WTC11 (cell line): ENCODE measurements at regions not wholly inside any gene's neighbourhood (a gene's known extent, or its start where the extent isn't known, plus 50 kb on each side); places are given as distances from the start of the nearest gene placed in this dataset.

Source experiments
- ATAC-seq: fragments of 200-7000 bp; cut with Tn5 transposase; 2 replicates; pipeline ENCODE4 v1.10.0; 2021; ENCODE audit warnings: mild to moderate bottlenecking, moderate library complexity
- CTCF ChIA-PET: fragments of 300-600 bp; sonication (Branson Sonifier 250); formaldehyde crosslinking; loops from one replicate; lab custom pipeline; 2021; ENCODE audit warnings: antibody characterized with exemption; lab: Charles Lee
- POLR2A ChIA-PET: fragments of 350-600 bp; sonication (Branson Sonifier 250); formaldehyde crosslinking; loops from one replicate; lab custom pipeline; 2021; ENCODE audit warnings: antibody characterized with exemption; lab: Charles Lee
- DNase-seq: peaks from one replicate; pipeline ENCODE4 v3.0.0; 2021; ENCODE audit warnings: low spot score
- H3K27ac Mint-ChIP-seq: 2 replicates; pipeline ENCODE4 v1.8.0; 2021; ENCODE audit warnings: mixed read lengths
- H3K27me3 Mint-ChIP-seq: 2 replicates; pipeline ENCODE4 v1.8.0; 2021; ENCODE audit warnings: low read depth, mild to moderate bottlenecking, moderate library complexity, mixed read lengths
- H3K36me3 Mint-ChIP-seq: 2 replicates; pipeline ENCODE4 v1.8.0; 2021; ENCODE audit warnings: mixed read lengths
- H3K4me1 Mint-ChIP-seq: 2 replicates; pipeline ENCODE4 v1.8.0; 2022; ENCODE audit warnings: mixed read lengths
- H3K4me3 Mint-ChIP-seq: 2 replicates; pipeline ENCODE4 v1.8.0; 2021; ENCODE audit warnings: mild to moderate bottlenecking, moderate library complexity, mixed read lengths
- H3K9me3 Mint-ChIP-seq: 2 replicates; pipeline ENCODE4 v1.8.0; 2021; ENCODE audit warnings: mixed read lengths
- ATF3 ChIP-seq: sonication (generic); formaldehyde crosslinking; conservative IDR thresholded peaks from 2 replicates; pipeline ENCODE4 v1.8.1; 2022; ENCODE audit warnings: mild to moderate bottlenecking, missing genetic modification reagents
- CTCF ChIP-seq: fragments of 200-600 bp; IDR thresholded peaks from 2 replicates; pipeline ENCODE4 v1.8.0; 2022; ENCODE audit warnings: antibody characterized with exemption
- E2F1 ChIP-seq: sonication (generic); formaldehyde crosslinking; IDR thresholded peaks from 2 replicates; pipeline ENCODE4 v1.8.0; 2022; ENCODE audit warnings: mild to moderate bottlenecking, missing genetic modification reagents
- ESRRA ChIP-seq: sonication (generic); formaldehyde crosslinking; IDR thresholded peaks from 2 replicates; pipeline ENCODE4 v1.8.1; 2022; ENCODE audit warnings: mild to moderate bottlenecking, missing genetic modification reagents, borderline replicate concordance
- FOXJ3 ChIP-seq: sonication (generic); formaldehyde crosslinking; IDR thresholded peaks from 2 replicates; pipeline ENCODE4 v1.9.0; 2021; ENCODE audit warnings: missing genetic modification reagents, mild to moderate bottlenecking, borderline replicate concordance
- FOXP1 ChIP-seq: sonication (generic); formaldehyde crosslinking; IDR thresholded peaks from 2 replicates; pipeline ENCODE4 v1.8.0; 2022; ENCODE audit warnings: missing genetic modification reagents, mild to moderate bottlenecking, moderate library complexity, borderline replicate concordance
- JAZF1 ChIP-seq: fragments of 250-450 bp; sonication (Bioruptor Pico); IDR thresholded peaks from 2 replicates; pipeline ENCODE4 v1.9.0; 2021; ENCODE audit warnings: moderate library complexity, mild to moderate bottlenecking, inconsistent platforms
- MYBL2 ChIP-seq: sonication (generic); formaldehyde crosslinking; IDR thresholded peaks from 2 replicates; pipeline ENCODE4 v1.8.1; 2023; ENCODE audit warnings: mild to moderate bottlenecking, moderate library complexity, missing genetic modification reagents
- NR1H2 ChIP-seq: sonication (generic); formaldehyde crosslinking; IDR thresholded peaks from 2 replicates; pipeline ENCODE4 v1.9.0; 2021; ENCODE audit warnings: mild to moderate bottlenecking, moderate library complexity, missing genetic modification reagents
- SOX15 ChIP-seq: fragments of 250-450 bp; sonication (Bioruptor Pico); IDR thresholded peaks from 2 replicates; pipeline ENCODE4 v1.9.0; 2021; ENCODE audit warnings: mild to moderate bottlenecking
- TCF7 ChIP-seq: sonication (generic); formaldehyde crosslinking; IDR thresholded peaks from 2 replicates; pipeline ENCODE4 v1.8.0; 2022; ENCODE audit warnings: mild to moderate bottlenecking, low read depth, missing genetic modification reagents, moderate library complexity
- TEAD4 ChIP-seq: sonication (generic); formaldehyde crosslinking; IDR thresholded peaks from 2 replicates; pipeline ENCODE4 v1.8.0; 2022; ENCODE audit warnings: mild to moderate bottlenecking, missing genetic modification reagents
- ZNF317 ChIP-seq: sonication (generic); formaldehyde crosslinking; IDR thresholded peaks from 2 replicates; pipeline ENCODE4 v1.8.1; 2023; ENCODE audit warnings: low read depth, mild to moderate bottlenecking, moderate library complexity, missing genetic modification reagents, borderline replicate concordance
- ZNF532 ChIP-seq: fragments of 250-450 bp; sonication (Bioruptor Pico); IDR thresholded peaks from 2 replicates; pipeline ENCODE4 v1.9.0; 2021; ENCODE audit warnings: mild to moderate bottlenecking, borderline replicate concordance
- TF ChIP-seq, protein P1 (sequence below): sonication (generic); formaldehyde crosslinking; IDR thresholded peaks from 2 replicates; pipeline ENCODE4 v1.8.1; 2023; ENCODE audit warnings: mild to moderate bottlenecking, missing genetic modification reagents, moderate library complexity
- TF ChIP-seq, protein P2 (sequence below): sonication (generic); formaldehyde crosslinking; IDR thresholded peaks from 2 replicates; pipeline ENCODE4 v1.8.0; 2022; ENCODE audit warnings: mild to moderate bottlenecking, missing genetic modification reagents
- TF ChIP-seq, protein P3 (sequence below): sonication (generic); formaldehyde crosslinking; IDR thresholded peaks from 2 replicates; pipeline ENCODE4 v1.8.1; 2022; ENCODE audit warnings: low read depth, mild to moderate bottlenecking, moderate library complexity, missing genetic modification reagents, borderline replicate concordance
- TF ChIP-seq, protein P4 (sequence below): fragments of 250-450 bp; sonication (Bioruptor Pico); IDR thresholded peaks from 2 replicates; pipeline ENCODE4 v1.9.0; 2021; ENCODE audit warnings: moderate library complexity, mild to moderate bottlenecking, inconsistent platforms, borderline replicate concordance
- TF ChIP-seq, protein P5 (sequence below): sonication (generic); formaldehyde crosslinking; IDR thresholded peaks from 2 replicates; pipeline ENCODE4 v1.8.0; 2023; ENCODE audit warnings: mild to moderate bottlenecking, missing genetic modification reagents

DNA sequence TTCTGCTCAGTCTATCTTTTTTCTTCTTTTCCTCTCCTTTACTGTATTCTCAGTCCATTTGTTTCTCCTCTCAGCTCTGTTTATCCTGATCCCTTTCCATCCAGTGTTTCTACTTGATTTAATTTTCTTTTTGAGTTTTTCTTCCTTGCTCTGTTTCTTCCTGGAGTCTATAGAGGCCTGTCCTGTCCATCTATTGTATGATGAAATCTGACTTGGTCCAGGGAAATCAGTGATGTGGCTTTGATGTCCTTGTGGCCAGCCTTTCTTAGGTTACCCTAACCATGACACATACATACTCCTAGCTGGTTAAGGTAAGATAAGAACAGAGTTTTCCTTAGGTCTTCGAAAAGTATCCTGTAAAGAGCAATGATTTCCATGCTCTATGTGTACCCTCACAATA is 89.3 kb upstream of the LNX1 start:
- Mint-ChIP-seq H3K4me3 (no peak overlapping the region), H3K27ac (no peak overlapping the region), H3K36me3 (no peaks in the 10 kb centered on the region), H3K4me1 (no peaks in the 10 kb centered on the region), H3K9me3 (peaks cover 15% of the 10 kb centered on the region), H3K27me3 (peaks cover 4% of the 10 kb centered on the region)
- ATAC-seq, result no peak
- DNase-seq, result no peak
- TF ChIP-seq CTCF, result no peak
- no peak for TF ChIP-seq FOXP1
- TF ChIP-seq, protein P1, sequence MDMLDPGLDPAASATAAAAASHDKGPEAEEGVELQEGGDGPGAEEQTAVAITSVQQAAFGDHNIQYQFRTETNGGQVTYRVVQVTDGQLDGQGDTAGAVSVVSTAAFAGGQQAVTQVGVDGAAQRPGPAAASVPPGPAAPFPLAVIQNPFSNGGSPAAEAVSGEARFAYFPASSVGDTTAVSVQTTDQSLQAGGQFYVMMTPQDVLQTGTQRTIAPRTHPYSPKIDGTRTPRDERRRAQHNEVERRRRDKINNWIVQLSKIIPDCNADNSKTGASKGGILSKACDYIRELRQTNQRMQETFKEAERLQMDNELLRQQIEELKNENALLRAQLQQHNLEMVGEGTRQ, result no peak
- no peak for TF ChIP-seq FOXJ3 (CRISPR knock-in tag)
- TF ChIP-seq TEAD4 (CRISPR knock-in tag), result no peak
- TF ChIP-seq MYBL2 (CRISPR knock-in tag), result no peak
- TF ChIP-seq, protein P2, sequence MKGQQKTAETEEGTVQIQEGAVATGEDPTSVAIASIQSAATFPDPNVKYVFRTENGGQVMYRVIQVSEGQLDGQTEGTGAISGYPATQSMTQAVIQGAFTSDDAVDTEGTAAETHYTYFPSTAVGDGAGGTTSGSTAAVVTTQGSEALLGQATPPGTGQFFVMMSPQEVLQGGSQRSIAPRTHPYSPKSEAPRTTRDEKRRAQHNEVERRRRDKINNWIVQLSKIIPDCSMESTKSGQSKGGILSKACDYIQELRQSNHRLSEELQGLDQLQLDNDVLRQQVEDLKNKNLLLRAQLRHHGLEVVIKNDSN, result no peak
- TF ChIP-seq, protein P3, sequence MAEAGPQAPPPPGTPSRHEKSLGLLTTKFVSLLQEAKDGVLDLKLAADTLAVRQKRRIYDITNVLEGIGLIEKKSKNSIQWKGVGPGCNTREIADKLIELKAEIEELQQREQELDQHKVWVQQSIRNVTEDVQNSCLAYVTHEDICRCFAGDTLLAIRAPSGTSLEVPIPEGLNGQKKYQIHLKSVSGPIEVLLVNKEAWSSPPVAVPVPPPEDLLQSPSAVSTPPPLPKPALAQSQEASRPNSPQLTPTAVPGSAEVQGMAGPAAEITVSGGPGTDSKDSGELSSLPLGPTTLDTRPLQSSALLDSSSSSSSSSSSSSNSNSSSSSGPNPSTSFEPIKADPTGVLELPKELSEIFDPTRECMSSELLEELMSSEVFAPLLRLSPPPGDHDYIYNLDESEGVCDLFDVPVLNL, result no peak
- no peak for TF ChIP-seq ATF3 (CRISPR knock-in tag)
- no peak for TF ChIP-seq ESRRA (CRISPR knock-in tag)
- TF ChIP-seq ZNF532, result no peak
- no peak for TF ChIP-seq NR1H2 (CRISPR knock-in tag)
- TF ChIP-seq, protein P4, sequence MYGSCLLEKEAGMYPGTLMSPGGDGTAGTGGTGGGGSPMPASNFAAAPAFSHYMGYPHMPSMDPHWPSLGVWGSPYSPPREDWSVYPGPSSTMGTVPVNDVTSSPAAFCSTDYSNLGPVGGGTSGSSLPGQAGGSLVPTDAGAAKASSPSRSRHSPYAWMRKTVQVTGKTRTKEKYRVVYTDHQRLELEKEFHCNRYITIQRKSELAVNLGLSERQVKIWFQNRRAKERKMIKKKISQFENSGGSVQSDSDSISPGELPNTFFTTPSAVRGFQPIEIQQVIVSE (CRISPR knock-in tag), result no peak
- no peak for TF ChIP-seq E2F1 (CRISPR knock-in tag)
- no peak for TF ChIP-seq ZNF317 (CRISPR knock-in tag)
- TF ChIP-seq, protein P5, sequence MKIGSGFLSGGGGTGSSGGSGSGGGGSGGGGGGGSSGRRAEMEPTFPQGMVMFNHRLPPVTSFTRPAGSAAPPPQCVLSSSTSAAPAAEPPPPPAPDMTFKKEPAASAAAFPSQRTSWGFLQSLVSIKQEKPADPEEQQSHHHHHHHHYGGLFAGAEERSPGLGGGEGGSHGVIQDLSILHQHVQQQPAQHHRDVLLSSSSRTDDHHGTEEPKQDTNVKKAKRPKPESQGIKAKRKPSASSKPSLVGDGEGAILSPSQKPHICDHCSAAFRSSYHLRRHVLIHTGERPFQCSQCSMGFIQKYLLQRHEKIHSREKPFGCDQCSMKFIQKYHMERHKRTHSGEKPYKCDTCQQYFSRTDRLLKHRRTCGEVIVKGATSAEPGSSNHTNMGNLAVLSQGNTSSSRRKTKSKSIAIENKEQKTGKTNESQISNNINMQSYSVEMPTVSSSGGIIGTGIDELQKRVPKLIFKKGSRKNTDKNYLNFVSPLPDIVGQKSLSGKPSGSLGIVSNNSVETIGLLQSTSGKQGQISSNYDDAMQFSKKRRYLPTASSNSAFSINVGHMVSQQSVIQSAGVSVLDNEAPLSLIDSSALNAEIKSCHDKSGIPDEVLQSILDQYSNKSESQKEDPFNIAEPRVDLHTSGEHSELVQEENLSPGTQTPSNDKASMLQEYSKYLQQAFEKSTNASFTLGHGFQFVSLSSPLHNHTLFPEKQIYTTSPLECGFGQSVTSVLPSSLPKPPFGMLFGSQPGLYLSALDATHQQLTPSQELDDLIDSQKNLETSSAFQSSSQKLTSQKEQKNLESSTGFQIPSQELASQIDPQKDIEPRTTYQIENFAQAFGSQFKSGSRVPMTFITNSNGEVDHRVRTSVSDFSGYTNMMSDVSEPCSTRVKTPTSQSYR (CRISPR knock-in tag), result no peak
- TF ChIP-seq SOX15 (CRISPR knock-in tag), result no peak
- TF ChIP-seq JAZF1 (CRISPR knock-in tag), result no peak
- no peak for TF ChIP-seq TCF7
- CTCF ChIA-PET, result no interaction called here
- POLR2A ChIA-PET, result no interaction called here
